PC-3 (cell line): ENCODE measurements at regions not wholly inside any gene's neighbourhood (a gene's known extent, or its start where the extent isn't known, plus 50 kb on each side); places are given as distances from the start of the nearest gene placed in this dataset.

Source experiments
- ATAC-seq: fragments of 200-7000 bp; cut with Tn5 transposase; 2 replicates; pipeline ENCODE4 v1.9.1; 2020; ENCODE audit warnings: mild to moderate bottlenecking, moderate library complexity
- BruUV-seq: library from RNA; stranded (reverse); fragments of 400-500 nt; replicated peaks from 2 replicates; lab custom pipeline; 2021; lab: Mats Ljungman, UMichigan
- CTCF ChIA-PET: fragments of 300-600 bp; sonication (Branson Sonifier 250); formaldehyde crosslinking; loops from one replicate; lab custom pipeline; 2022; ENCODE audit warnings: antibody characterized with exemption; lab: Charles Lee
- POLR2A ChIA-PET: fragments of 300-600 bp; sonication (Branson Sonifier 250); formaldehyde crosslinking; loops from one replicate; lab custom pipeline; 2022; ENCODE audit warnings: antibody characterized with exemption; ENCODE audit not compliant: unreplicated experiment; lab: Charles Lee
- DNase-seq: peaks from one replicate; pipeline ENCODE4 v3.0.0-alpha.2; 2015
- H2AFZ ChIP-seq: fragments of 300-600 bp; sonication (generic); 2 replicates; pipeline ENCODE4 v1.6.0; 2016; ENCODE audit warnings: antibody characterized with exemption, low read length
- H3F3A ChIP-seq: fragments of 300-600 bp; sonication (generic); one replicate; pipeline ENCODE4 v1.6.0; 2017; ENCODE audit warnings: antibody characterized with exemption, low read length, control low read depth, mild to moderate bottlenecking; ENCODE audit not compliant: unreplicated experiment
- H3K27ac ChIP-seq: fragments of 300-600 bp; sonication (generic); 2 replicates; pipeline ENCODE4 v1.5.1; 2016; ENCODE audit warnings: mild to moderate bottlenecking, low read length
- H3K27me3 ChIP-seq: fragments of 300-600 bp; sonication (generic); 2 replicates; pipeline ENCODE4 v1.6.1; 2016; ENCODE audit warnings: low read length, mixed read lengths
- H3K36me3 ChIP-seq: fragments of 300-600 bp; sonication (generic); 2 replicates; pipeline ENCODE4 v1.6.1; 2016; ENCODE audit warnings: low read depth, mixed run types, low read length, mixed read lengths
- H3K4me1 ChIP-seq: fragments of 300-600 bp; sonication (generic); 2 replicates; pipeline ENCODE4 v1.5.1; 2016; ENCODE audit warnings: low read length; ENCODE audit not compliant: insufficient read depth
- H3K4me2 ChIP-seq: fragments of 300-600 bp; sonication (generic); 2 replicates; pipeline ENCODE4 v1.6.0; 2016; ENCODE audit warnings: low read length
- H3K4me3 ChIP-seq: fragments of 300-600 bp; sonication (generic); 2 replicates; pipeline ENCODE4 v1.5.1; 2016; ENCODE audit warnings: mild to moderate bottlenecking, low read length, mixed read lengths
- H3K79me2 ChIP-seq: fragments of 300-600 bp; sonication (generic); 2 replicates; pipeline ENCODE4 v1.6.1; 2017; ENCODE audit warnings: low read length, mixed read lengths
- H3K9ac ChIP-seq: fragments of 300-600 bp; sonication (generic); 2 replicates; pipeline ENCODE4 v1.6.0; 2016; ENCODE audit warnings: mild to moderate bottlenecking, low read length
- H3K9me2 ChIP-seq: fragments of 300-600 bp; sonication (generic); replicated peaks from 2 replicates; pipeline ENCODE4 v1.6.1; 2016; ENCODE audit warnings: mixed run types, low read length, mixed read lengths
- H3K9me3 ChIP-seq: fragments of 300-600 bp; sonication (generic); 2 replicates; pipeline ENCODE4 v1.6.1; 2016; ENCODE audit warnings: low read length, mixed read lengths
- H4K20me1 ChIP-seq: fragments of 300-600 bp; sonication (generic); 2 replicates; pipeline ENCODE4 v1.6.1; 2016; ENCODE audit warnings: low read length, mixed read lengths
- CTCF ChIP-seq: fragments of 300-600 bp; sonication (generic); conservative IDR thresholded peaks from 2 replicates; pipeline ENCODE4 v1.5.1; 2017; ENCODE audit warnings: antibody characterized with exemption, low read depth, mild to moderate bottlenecking, low read length
- EZH2 ChIP-seq: fragments of 300-600 bp; sonication (generic); IDR thresholded peaks from one replicate; pipeline ENCODE4 v1.6.1; 2017; ENCODE audit warnings: antibody characterized with exemption, mild to moderate bottlenecking, low read length; ENCODE audit not compliant: unreplicated experiment
- EZH2phosphoT487 ChIP-seq: fragments of 300-600 bp; sonication (generic); IDR thresholded peaks from 2 replicates; pipeline ENCODE4 v1.6.1; 2018; ENCODE audit warnings: mild to moderate bottlenecking, antibody characterized with exemption, low read length, borderline replicate concordance
- intact Hi-C: fragments of 100-400 bp; cut with micrococcal nuclease; formaldehyde crosslinking; loops from 2 replicates; pipeline ENCODE4 v1.9.0; 2023

DNA sequence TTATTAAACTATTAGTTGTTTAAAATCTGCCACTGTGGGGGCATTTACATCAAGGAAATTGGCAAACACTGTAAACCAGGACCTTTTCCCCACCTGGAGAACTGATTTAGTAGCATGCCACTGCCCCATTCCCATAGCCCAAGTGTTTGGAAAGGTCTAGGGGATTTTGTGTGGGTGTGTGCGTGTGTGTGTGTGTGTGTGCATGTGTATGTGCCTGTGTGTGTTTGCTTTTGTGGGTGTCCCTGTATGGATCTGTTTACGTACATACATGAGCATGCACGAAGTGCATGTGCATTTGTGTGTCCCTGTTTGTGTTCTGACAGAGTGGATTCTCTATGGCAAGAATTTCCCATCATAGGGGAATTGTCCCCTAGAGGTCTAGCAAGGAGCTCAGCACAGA lies 62.7 kb upstream of the LMO1 start:
- no peak overlapping the region for H3K27ac ChIP-seq
- H3K4me2 ChIP-seq = no peak overlapping the region
- H3K9me3 ChIP-seq = no peaks in the 10 kb centered on the region
- peaks cover 6% of the 10 kb centered on the region for H3K4me1 ChIP-seq
- TF ChIP-seq EZH2phosphoT487 (no peak), EZH2 (no peak), CTCF (no peak)
- BruUV-seq = no TSS peak
- no peak overlapping the region for H2AFZ ChIP-seq
- intact Hi-C loops = loop anchor here (5.0 kb wide), 1 partner anchor 241 kb away; no protein-coding TSS in a partner anchor
- no peak for ATAC-seq
- H3K4me3 ChIP-seq = no peak overlapping the region
- no peak overlapping the region for H3K9ac ChIP-seq
- H3K9me2 ChIP-seq = no peaks in the 10 kb centered on the region
- no peaks in the 10 kb centered on the region for H3F3A ChIP-seq
- H3K79me2 ChIP-seq = no peaks in the 10 kb centered on the region
- ChIA-PET POLR2A (no interaction called here), CTCF (no interaction called here)
- peaks cover 26% of the 10 kb centered on the region; the same call in 1 of the 2 replicates for H3K27me3 ChIP-seq
- H3K36me3 ChIP-seq = no peaks in the 10 kb centered on the region
- no peak for DNase-seq
- no peaks in the 10 kb centered on the region for H4K20me1 ChIP-seq

DNA sequence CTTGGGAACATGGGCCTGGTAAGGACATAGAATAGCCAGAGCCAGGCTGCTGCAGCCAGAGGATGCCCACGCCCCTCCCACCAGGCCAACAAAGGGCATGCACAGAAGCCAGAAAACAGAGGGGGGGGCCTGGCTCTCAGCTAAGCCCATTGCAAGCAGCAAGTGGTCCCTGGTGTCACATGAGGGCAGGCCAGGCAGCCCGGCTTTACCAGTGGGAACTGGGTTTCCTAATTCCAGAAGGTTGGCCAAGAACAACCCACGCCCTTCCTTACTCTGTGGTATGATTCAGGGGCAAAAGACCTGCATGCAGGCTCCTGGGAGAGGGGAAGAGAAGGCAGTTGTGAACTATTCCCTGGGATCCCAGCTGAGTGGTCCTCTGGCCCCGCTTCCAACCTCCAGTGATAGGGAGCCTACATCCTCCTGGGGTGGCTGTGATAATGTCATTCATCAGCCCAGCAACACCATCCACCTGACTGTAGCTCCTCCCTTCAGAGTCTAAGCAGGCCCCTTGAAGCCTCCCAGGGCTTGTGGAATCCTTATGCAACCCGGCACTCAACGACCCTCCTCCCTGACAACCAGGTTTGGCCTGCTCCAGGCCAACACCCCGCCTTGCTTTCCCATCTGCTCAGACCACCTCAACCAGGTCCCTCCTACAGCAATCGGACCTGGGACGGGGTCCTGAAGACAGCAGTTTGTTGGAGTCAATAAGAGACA lies 62.1 kb upstream of the LMO1 start:
- peaks cover 6% of the 10 kb centered on the region for H3K4me1 ChIP-seq
- H3F3A ChIP-seq = no peaks in the 10 kb centered on the region
- H3K4me2 ChIP-seq = no peak overlapping the region
- no peak overlapping the region for H3K27ac ChIP-seq
- no peak overlapping the region for H2AFZ ChIP-seq
- TF ChIP-seq CTCF (no peak), EZH2 (no peak), EZH2phosphoT487 (no peak)
- intact Hi-C loops = loop anchor here (5.0 kb wide), 1 partner anchor 242 kb away; no protein-coding TSS in a partner anchor
- H3K9me3 ChIP-seq = no peaks in the 10 kb centered on the region
- H3K79me2 ChIP-seq = no peaks in the 10 kb centered on the region
- no TSS peak for BruUV-seq
- DNase-seq (no peak), ATAC-seq (no peak)
- no peaks in the 10 kb centered on the region for H3K36me3 ChIP-seq
- H3K4me3 ChIP-seq = no peak overlapping the region
- H3K9me2 ChIP-seq = no peaks in the 10 kb centered on the region
- H3K27me3 ChIP-seq = peaks cover 26% of the 10 kb centered on the region; the same call in 1 of the 2 replicates
- POLR2A ChIA-PET = no interaction called here
- H4K20me1 ChIP-seq = no peaks in the 10 kb centered on the region
- CTCF ChIA-PET = no interaction called here
- no peak overlapping the region for H3K9ac ChIP-seq
